ENCODE measurements at regions not wholly inside any gene's neighbourhood (a gene's known extent, or its start where the extent isn't known, plus 50 kb on each side); places are given as distances from the start of the nearest gene placed in this dataset.

DNA sequence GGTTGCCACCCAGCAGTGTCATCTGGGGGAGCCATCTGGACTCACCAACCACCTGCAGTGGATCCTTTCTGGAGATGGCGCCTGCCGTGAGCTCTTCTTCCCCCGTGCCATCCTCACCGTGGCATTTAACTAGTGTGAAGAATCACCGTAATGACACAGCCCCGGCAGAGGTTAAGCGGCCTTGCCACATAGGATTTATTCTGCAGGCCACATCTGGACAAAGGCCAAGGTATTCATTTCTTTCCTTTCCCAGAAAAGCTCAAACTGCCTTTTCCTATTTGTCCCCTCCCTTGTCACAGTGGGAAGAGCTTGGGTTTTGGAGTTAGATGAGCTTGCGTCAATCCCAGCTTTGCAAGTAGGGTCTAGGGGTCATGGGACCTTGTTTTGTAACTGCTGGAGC is 88.4 kb downstream of the PXDC1 start:
- no peak overlapping the region for H3K27ac ChIP-seq
- TF ChIP-seq, protein P1, sequence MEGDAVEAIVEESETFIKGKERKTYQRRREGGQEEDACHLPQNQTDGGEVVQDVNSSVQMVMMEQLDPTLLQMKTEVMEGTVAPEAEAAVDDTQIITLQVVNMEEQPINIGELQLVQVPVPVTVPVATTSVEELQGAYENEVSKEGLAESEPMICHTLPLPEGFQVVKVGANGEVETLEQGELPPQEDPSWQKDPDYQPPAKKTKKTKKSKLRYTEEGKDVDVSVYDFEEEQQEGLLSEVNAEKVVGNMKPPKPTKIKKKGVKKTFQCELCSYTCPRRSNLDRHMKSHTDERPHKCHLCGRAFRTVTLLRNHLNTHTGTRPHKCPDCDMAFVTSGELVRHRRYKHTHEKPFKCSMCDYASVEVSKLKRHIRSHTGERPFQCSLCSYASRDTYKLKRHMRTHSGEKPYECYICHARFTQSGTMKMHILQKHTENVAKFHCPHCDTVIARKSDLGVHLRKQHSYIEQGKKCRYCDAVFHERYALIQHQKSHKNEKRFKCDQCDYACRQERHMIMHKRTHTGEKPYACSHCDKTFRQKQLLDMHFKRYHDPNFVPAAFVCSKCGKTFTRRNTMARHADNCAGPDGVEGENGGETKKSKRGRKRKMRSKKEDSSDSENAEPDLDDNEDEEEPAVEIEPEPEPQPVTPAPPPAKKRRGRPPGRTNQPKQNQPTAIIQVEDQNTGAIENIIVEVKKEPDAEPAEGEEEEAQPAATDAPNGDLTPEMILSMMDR (conservative IDR thresholded peaks at IDR 0.05; ENCODE audit: low read depth): no peak
- CTCF ChIA-PET: no interaction called here
- DNase-seq (ENCODE audit: low spot score): no peak
- POLR2A ChIA-PET (ENCODE audit: low non-redundant PET): no interaction called here

DNA sequence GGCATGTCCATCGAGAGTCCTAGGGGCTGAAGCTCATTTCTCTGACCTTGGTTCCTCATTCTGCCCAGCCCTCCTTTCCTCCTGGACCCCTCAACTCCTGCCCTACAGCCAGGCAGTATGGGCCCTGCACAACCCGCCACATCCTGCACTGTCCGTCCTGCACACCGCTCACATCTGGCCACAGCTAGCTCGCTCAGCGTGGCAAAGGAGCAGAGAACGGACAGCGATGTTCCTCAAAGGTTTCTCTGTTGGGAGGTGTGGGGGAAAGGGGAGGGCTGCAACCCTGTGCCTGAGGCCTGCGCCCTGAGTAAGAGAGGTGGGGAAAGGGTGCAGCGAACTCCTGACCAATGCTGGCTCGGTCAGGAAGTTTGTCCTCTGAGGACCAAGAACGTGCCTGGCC is 90.1 kb downstream of the PXDC1 start:
- DNase-seq (ENCODE audit: low spot score): no peak
- ChIA-PET POLR2A (ENCODE audit: low non-redundant PET) (no interaction called here), CTCF (no interaction called here)

DNA sequence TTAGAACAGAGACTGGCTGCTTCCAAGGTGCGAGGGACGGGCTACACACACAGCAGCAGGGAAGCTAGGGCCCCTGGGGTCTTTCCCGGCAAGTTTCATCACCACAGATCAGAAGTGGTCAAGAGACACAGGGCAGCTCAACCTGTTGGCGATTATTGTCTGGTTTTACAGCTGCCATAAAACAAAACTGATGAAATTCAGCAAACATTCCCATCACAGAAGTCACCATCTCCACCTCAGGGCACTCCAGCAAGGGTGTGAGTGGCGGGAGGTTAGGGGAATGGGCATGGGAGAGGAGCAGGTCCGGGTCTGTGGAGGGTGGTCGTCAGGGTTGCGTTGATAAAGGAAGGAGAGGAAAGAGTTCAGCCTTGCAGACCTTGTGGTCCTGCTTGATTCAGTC is 91.0 kb downstream of the PXDC1 start:
- TF ChIP-seq, protein P1 (conservative IDR thresholded peaks at IDR 0.05; ENCODE audit: low read depth): no peak
- no peak for DNase-seq (ENCODE audit: low spot score)
- no peak overlapping the region for H3K27ac ChIP-seq
- CTCF ChIA-PET: no interaction called here
- POLR2A ChIA-PET (ENCODE audit: low non-redundant PET): no interaction called here

More for the DNA sequence above, 90.1 kb downstream of the PXDC1 start:
- no peak overlapping the region for H3K27ac ChIP-seq
- TF ChIP-seq, protein P1 (conservative IDR thresholded peaks at IDR 0.05; ENCODE audit: low read depth): no peak

DNA sequence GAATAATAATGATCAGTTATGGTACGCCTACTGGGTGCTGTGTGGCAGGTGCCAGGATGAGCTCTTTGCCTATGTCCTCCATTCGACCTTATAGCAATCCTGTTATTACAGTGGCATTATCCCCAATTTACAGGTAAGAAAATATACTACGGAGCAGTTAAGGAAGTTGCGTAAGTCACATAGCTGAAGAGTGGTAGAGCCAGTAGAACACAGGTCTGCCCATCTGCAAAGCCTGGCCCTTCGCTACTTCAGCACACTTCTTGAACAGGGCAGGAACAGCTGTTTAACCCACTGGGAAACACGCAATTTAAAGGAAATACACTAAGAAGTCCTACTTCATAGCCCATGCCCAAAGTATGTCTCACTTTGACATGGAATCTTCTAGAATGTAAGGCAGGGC is 91.8 kb downstream of the PXDC1 start:
- TF ChIP-seq, protein P1 (conservative IDR thresholded peaks at IDR 0.05; ENCODE audit: low read depth): no peak
- no peak overlapping the region for H3K27ac ChIP-seq
- POLR2A ChIA-PET (ENCODE audit: low non-redundant PET): no interaction called here
- DNase-seq (ENCODE audit: low spot score): no peak
- CTCF ChIA-PET: no interaction called here

DNA sequence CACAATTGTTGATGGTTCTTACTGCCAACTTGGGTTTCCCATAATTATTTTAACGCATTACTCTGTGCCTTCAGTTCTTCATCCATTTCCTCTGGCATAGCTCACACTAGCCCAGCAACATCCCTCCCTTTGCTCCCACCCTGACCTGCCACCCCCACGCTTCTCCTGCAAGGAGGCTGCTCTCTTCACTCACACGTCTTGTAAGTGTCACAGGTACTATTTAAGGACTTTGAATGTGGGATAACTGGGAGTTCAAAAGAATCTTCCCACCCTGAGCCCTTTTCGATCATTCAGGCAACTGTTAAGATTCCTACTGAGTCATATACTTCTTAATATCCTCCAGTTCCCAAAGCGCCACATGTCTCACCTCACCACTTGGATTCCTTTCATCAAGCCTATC is 95.4 kb downstream of the PXDC1 start:
- DNase-seq (ENCODE audit: low spot score): no peak
- ChIA-PET POLR2A (ENCODE audit: low non-redundant PET) (no interaction called here), CTCF (no interaction called here)

DNA sequence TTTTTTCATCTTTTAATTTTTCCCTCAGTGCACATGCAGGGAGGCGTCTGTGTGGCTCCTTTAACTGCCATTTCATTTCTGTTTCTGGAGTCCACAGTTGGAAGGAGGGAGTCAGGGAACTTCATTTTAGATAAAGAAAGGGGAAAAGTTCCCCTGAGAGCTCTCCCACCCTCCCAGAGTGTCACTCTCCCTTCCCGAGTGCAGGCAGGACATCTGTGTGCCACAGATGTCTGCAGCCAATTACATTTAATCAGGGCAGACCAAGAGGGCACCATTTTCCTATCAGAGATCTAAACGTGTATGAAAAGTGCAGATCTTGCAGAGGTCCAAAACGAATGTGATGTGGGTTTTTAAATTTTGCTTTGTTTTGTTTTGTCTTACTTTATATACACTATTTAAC is 96.6 kb downstream of the PXDC1 start:
- TF ChIP-seq, protein P1 (conservative IDR thresholded peaks at IDR 0.05; ENCODE audit: low read depth): no peak
- CTCF ChIA-PET: no interaction called here
- POLR2A ChIA-PET (ENCODE audit: low non-redundant PET): no interaction called here
- DNase-seq (ENCODE audit: low spot score): no peak
- H3K27ac ChIP-seq: no peak overlapping the region

More for the DNA sequence above, 95.4 kb downstream of the PXDC1 start:
- TF ChIP-seq, protein P1 (conservative IDR thresholded peaks at IDR 0.05; ENCODE audit: low read depth): no peak
- H3K27ac ChIP-seq: no peak overlapping the region

DNA sequence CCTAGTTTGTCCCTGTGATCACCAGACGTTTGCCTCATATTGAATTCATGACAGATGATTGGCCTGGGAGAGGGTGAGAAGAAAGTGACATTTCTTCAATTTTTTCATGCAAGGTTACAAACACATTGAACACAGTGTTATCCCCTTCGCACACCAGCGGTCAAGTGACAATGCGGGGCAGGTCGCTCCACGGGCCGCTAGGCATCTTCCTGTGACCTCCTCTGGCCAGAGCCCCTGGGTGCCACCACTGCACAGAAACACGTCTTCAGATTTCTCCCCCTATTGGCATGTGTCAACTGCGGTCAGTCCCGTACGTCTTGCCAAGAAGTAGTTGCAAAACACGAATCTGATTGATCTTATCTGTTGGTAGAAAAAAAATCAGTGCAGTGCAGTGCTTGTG is 97.1 kb downstream of the PXDC1 start:
- POLR2A ChIA-PET (ENCODE audit: low non-redundant PET): no interaction called here
- TF ChIP-seq, protein P1 (conservative IDR thresholded peaks at IDR 0.05; ENCODE audit: low read depth): no peak
- CTCF ChIA-PET: interaction anchor here (0.5 kb wide), 1 partner anchor 231 kb away, joined by 3 read pairs; no protein-coding TSS in a partner anchor
- no peak for DNase-seq (ENCODE audit: low spot score)
- H3K27ac ChIP-seq: no peak overlapping the region

Measured in RWPE1 (cell line).